SJSA1 (cell line): ENCODE measurements at regions not wholly inside any gene's neighbourhood (a gene's known extent, or its start where the extent isn't known, plus 50 kb on each side); places are given as distances from the start of the nearest gene placed in this dataset.
"Not testable (repeated sequence)": the region's sequence is repeated elsewhere in the genome, so short reads cannot be mapped to it uniquely, and the experiment has no call there.

Source experiments
- DNase-seq, 2 experiments: peaks; one replicate each; pipeline ENCODE4 v3.0.0-alpha.2; 2015 to 2020; ENCODE audit warnings: low spot score in 2 of 2, low read depth in 1 of 2
- H3K27ac ChIP-seq: fragments of 250-450 bp; sonication (Bioruptor Pico); 2 replicates; pipeline ENCODE4 v1.5.1; 2020; ENCODE audit warnings: mild to moderate bottlenecking, moderate library complexity
- H3K27me3 ChIP-seq: fragments of 250-450 bp; sonication (Bioruptor Pico); replicated peaks from 2 replicates; pipeline ENCODE4 v1.5.1; 2020; ENCODE audit warnings: mild to moderate bottlenecking, moderate library complexity
- H3K36me3 ChIP-seq: fragments of 250-450 bp; sonication (Bioruptor Pico); 2 replicates; pipeline ENCODE4 v1.5.1; 2020; ENCODE audit warnings: mild to moderate bottlenecking
- H3K4me1 ChIP-seq: fragments of 250-450 bp; sonication (Bioruptor Pico); replicated peaks from 2 replicates; pipeline ENCODE4 v1.6.1; 2021; ENCODE audit warnings: mild to moderate bottlenecking
- H3K4me3 ChIP-seq: fragments of 250-450 bp; sonication (Bioruptor Pico); 2 replicates; pipeline ENCODE4 v1.5.1; 2020; ENCODE audit warnings: mild to moderate bottlenecking
- H3K9me3 ChIP-seq: fragments of 250-450 bp; sonication (Bioruptor Pico); replicated peaks from 2 replicates; pipeline ENCODE4 v1.5.1; 2020; ENCODE audit warnings: mild to moderate bottlenecking

GRCh38 chr6:82612475-82613039 is 248.9 kb downstream of the TPBG start:
- no peak overlapping the region for H3K4me3 ChIP-seq

DNA sequence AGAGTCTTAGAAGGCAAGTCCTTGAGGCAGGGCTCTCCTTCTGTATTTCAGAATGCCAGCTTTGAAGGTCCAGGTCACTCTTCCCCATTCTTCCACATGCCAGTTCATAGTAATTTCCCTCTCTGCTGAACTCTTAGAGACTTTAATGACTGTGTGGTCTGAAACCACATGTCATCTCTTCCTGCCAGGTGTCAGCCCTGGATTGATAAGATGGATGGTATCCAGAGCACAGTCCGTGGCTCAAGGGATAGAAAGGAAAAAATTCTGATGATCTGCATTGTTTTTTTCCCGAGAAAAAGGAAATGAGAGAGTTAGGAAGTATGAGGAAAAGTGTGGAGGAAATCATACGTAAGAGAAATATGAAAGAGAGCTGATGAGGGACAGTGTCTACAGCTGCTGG is 250.9 kb downstream of the TPBG start:
- Histone ChIP-seq H3K27me3 (no peaks in the 10 kb centered on the region), H3K4me3 (no peak overlapping the region), H3K27ac (no peak overlapping the region), H3K4me1 (no peaks in the 10 kb centered on the region), H3K36me3 (no peaks in the 10 kb centered on the region), H3K9me3 (no peaks in the 10 kb centered on the region)
- DNase-seq = no peak

More at GRCh38 chr6:82612475-82613039, 248.9 kb downstream of the TPBG start:
- no peak for DNase-seq
- Histone ChIP-seq H3K9me3 (no peaks in the 10 kb centered on the region), H3K36me3 (no peaks in the 10 kb centered on the region), H3K27ac (no peak overlapping the region), H3K4me1 (no peaks in the 10 kb centered on the region), H3K27me3 (no peaks in the 10 kb centered on the region)

GRCh38 chr6:82616386-82617028 is 252.9 kb downstream of the TPBG start:
- H3K4me3 ChIP-seq = no peak overlapping the region
- H3K4me1 ChIP-seq = no peaks in the 10 kb centered on the region
- DNase-seq = no peak
- no peaks in the 10 kb centered on the region for H3K36me3 ChIP-seq
- no peaks in the 10 kb centered on the region for H3K27me3 ChIP-seq
- no peak overlapping the region for H3K27ac ChIP-seq
- no peaks in the 10 kb centered on the region for H3K9me3 ChIP-seq

DNA sequence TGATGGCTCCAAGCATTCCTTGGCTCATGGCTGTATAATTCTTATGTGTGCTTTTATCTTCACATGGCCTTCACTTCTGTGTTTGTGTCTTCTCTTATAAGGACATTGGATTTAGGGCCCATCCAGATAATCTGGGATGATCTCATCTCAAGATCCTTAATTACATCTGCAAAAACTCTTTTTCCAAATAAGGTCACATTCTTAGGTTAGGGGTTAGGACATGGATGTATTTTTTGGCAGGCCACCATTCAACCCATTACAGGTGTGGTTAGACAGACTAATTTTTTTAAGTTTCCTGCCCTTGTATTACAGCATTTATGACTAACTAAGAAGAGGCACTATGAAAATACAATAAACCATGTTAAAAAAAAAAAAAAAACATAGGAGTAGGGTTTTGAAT is 254.0 kb downstream of the TPBG start:
- H3K4me3 ChIP-seq = no peak overlapping the region
- H3K4me1 ChIP-seq = no peaks in the 10 kb centered on the region
- no peak overlapping the region for H3K27ac ChIP-seq
- H3K27me3 ChIP-seq = no peaks in the 10 kb centered on the region
- H3K36me3 ChIP-seq = no peaks in the 10 kb centered on the region
- no peaks in the 10 kb centered on the region for H3K9me3 ChIP-seq
- DNase-seq = no peak

GRCh38 chr6:82619573-82619972 is 256.0 kb downstream of the TPBG start:
- DNase-seq = no peak
- H3K27me3 ChIP-seq = no peaks in the 10 kb centered on the region
- H3K4me3 ChIP-seq = no peak overlapping the region
- no peaks in the 10 kb centered on the region for H3K4me1 ChIP-seq
- H3K9me3 ChIP-seq = no peaks in the 10 kb centered on the region
- no peaks in the 10 kb centered on the region for H3K36me3 ChIP-seq
- H3K27ac ChIP-seq = no peak overlapping the region

DNA sequence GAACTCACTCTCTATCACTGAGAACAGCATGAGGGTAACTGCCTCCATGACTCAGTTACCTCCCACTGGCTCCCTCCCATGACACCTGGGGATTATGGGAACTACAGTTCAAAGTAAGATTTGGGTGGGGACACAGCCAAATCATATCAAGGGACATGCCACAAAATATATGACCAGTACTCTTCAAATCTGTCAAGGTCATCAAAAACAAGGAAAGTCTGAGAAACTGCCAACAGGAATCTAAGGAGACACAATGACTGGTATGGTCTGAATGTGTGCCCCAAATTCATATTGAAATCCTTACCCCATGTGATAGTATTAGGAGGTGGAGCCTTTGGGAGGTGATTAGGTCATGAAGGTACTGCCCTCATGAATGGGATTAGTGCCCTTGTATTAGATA is 258.8 kb downstream of the TPBG start:
- H3K4me1 ChIP-seq = no peaks in the 10 kb centered on the region
- H3K27ac ChIP-seq = no peak overlapping the region
- no peaks in the 10 kb centered on the region for H3K36me3 ChIP-seq
- no peaks in the 10 kb centered on the region for H3K27me3 ChIP-seq
- no peak overlapping the region for H3K4me3 ChIP-seq
- no peaks in the 10 kb centered on the region for H3K9me3 ChIP-seq
- no peak for DNase-seq

DNA sequence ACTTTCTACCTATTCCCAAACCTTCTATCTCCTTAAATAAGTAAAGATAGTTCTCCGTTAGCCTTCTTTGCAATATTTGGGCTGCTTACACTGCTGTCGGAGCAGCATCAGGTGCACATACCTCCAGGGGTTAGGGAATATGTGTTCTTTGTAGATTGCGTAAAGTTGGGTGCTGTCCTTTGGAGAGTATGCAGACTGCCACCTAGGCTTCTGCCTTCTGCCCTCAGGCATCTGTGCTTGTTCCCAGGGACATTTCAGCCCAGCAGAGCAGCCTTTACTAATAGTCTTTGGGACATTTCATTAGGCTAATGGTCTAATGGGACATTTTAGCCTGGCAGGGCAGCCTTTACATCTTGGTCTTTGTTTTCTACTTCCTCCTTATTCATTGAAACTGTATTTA is 260.6 kb downstream of the TPBG start:
- Histone ChIP-seq H3K9me3 (no peaks in the 10 kb centered on the region), H3K36me3 (no peaks in the 10 kb centered on the region)
- DNase-seq = no peak

DNA sequence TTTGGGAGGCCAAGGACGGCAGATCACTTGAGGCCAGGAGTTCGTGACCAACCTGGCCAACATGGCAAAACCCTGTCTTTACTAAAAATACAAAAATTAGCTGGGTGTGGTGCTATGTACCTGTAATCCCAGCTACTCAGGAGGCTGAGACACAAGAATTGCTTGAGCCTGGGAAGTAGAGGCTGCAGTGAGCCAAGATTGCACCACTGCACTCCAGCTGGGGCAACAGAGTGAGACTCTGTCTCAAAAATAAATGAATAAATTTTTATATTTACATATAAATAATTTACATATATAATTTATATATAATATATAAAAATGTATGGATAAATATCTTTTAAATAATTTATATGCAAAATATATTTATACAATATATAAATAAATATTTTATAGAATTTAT is 263.3 kb downstream of the TPBG start:
- H3K27ac ChIP-seq, H3K27me3 ChIP-seq, DNase-seq, H3K36me3 ChIP-seq, H3K4me1 ChIP-seq, H3K9me3 ChIP-seq, H3K4me3 ChIP-seq: not testable (repeated sequence)

More for the DNA sequence above, 260.6 kb downstream of the TPBG start:
- Histone ChIP-seq H3K4me1 (no peaks in the 10 kb centered on the region), H3K4me3 (no peak overlapping the region), H3K27me3 (no peaks in the 10 kb centered on the region), H3K27ac (no peak overlapping the region)

- no peak for DNase-seq
- Histone ChIP-seq H3K27ac (no peak overlapping the region), H3K27me3 (no peaks in the 10 kb centered on the region)
These were observed 266.3 kb downstream of the TPBG start for GRCh38 chr6:82629921-82630320.

GRCh38 chr6:82641677-82642076 is 278.1 kb downstream of the TPBG start:
- DNase-seq = no peak
- Histone ChIP-seq H3K4me3 (no peak overlapping the region), H3K9me3 (no peaks in the 10 kb centered on the region), H3K27ac (no peak overlapping the region), H3K36me3 (no peaks in the 10 kb centered on the region), H3K27me3 (no peaks in the 10 kb centered on the region), H3K4me1 (no peaks in the 10 kb centered on the region)

More at GRCh38 chr6:82629921-82630320, 266.3 kb downstream of the TPBG start:
- Histone ChIP-seq H3K9me3 (no peaks in the 10 kb centered on the region), H3K36me3 (no peaks in the 10 kb centered on the region), H3K4me1 (no peaks in the 10 kb centered on the region), H3K4me3 (no peak overlapping the region)

- H3K4me1 ChIP-seq = no peaks in the 10 kb centered on the region
- H3K4me3 ChIP-seq = no peak overlapping the region
- H3K27ac ChIP-seq = no peak overlapping the region
- no peak for DNase-seq
- no peaks in the 10 kb centered on the region for H3K36me3 ChIP-seq
- no peaks in the 10 kb centered on the region for H3K27me3 ChIP-seq
- no peaks in the 10 kb centered on the region for H3K9me3 ChIP-seq
These were observed 282.1 kb downstream of the TPBG start for GRCh38 chr6:82645536-82646230.

- DNase-seq = no peak
- Histone ChIP-seq H3K36me3 (no peaks in the 10 kb centered on the region), H3K9me3 (no peaks in the 10 kb centered on the region), H3K4me3 (no peak overlapping the region), H3K4me1 (no peaks in the 10 kb centered on the region), H3K27me3 (no peaks in the 10 kb centered on the region), H3K27ac (no peak overlapping the region)
These were observed 282.6 kb downstream of the TPBG start for GRCh38 chr6:82646231-82646615.

- no peak overlapping the region for H3K27ac ChIP-seq
- no peaks in the 10 kb centered on the region for H3K9me3 ChIP-seq
- no peak for DNase-seq
- no peaks in the 10 kb centered on the region for H3K27me3 ChIP-seq
- no peaks in the 10 kb centered on the region for H3K36me3 ChIP-seq
- no peaks in the 10 kb centered on the region for H3K4me1 ChIP-seq
- no peak overlapping the region for H3K4me3 ChIP-seq
These were observed 288.3 kb downstream of the TPBG start for GRCh38 chr6:82651845-82652335.

DNA sequence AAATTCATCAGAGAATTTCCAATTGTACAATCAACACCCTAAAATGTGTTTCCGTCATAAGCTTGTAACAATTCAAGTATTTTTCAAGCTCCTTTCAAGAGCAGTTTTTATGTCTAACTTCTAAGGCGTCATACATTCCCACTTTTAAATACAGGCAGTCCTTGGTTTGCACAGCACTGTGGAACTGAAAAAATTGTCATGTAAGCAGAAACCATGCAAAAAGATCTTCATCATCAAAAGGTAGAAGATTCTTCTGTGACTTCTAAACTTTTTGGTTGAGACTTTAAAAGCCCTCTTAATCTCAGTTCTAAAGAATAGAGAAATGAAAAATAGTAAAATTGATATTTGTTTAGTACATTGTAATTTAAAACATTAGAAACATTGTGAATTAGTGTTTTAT is 315.6 kb downstream of the TPBG start:
- Histone ChIP-seq H3K4me1 (no peaks in the 10 kb centered on the region), H3K27ac (no peak overlapping the region), H3K4me3 (no peak overlapping the region), H3K36me3 (no peaks in the 10 kb centered on the region), H3K27me3 (no peaks in the 10 kb centered on the region; the same call in 1 of the 2 replicates), H3K9me3 (no peaks in the 10 kb centered on the region)
- DNase-seq = no peak
